ENCODE measurements at regions not wholly inside any gene's neighbourhood (a gene's known extent, or its start where the extent isn't known, plus 50 kb on each side); places are given as distances from the start of the nearest gene placed in this dataset.
A peak's percentile ranks its signal among the peaks of the same experiment; 100 is the strongest.
"Not testable (repeated sequence)": the region's sequence is repeated elsewhere in the genome, so short reads cannot be mapped to it uniquely, and the experiment has no call there.

- DNase-seq = no peak
These were observed 158.7 kb downstream of the PDCD6IP start for GRCh38 chr3:33957176-33957575.

DNA sequence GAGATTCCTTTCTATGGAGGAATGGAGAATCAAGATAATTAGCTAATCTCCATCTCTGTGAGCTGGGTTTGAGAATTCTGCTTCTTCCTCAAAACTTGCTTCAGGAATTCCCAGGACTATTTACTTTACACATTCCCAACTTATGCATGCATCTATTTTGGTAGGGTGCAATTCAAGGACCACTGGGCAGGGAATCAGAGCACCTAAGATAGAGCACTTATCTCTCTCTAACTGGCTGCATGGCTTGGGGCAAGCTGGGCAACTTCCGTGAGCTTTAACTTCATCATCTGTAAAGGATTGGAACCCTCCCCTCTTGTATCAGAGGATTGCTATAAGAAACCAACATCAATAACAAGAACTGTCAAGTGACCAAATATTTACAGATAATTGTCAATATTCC, 160.2 kb downstream of the PDCD6IP start:
- no peak for DNase-seq

GRCh38 chr3:33962396-33962795, 164.0 kb downstream of the PDCD6IP start:
- DNase-seq = no peak

- not testable (repeated sequence) for DNase-seq
These were observed 171.8 kb downstream of the PDCD6IP start for GRCh38 chr3:33970180-33970579.

GRCh38 chr3:33971055-33971454, 172.6 kb downstream of the PDCD6IP start:
- DNase-seq = no peak

DNA sequence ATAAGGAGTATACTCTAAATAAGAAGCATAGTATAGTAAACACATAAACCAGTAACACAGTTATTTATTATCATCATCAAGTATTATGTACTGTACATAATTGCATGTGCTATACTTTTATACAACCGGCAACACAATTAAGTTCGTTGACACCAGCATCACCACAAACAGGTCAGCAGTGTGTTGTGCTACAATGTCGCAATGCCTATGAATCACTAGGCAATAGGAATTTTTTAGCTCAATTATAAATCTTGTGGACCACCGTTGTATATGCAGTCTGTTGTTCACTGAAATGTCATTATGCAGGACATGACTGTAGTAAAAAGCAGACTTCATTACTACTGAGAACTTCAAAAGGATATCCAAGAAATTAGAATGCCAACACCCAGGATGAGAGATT, 177.0 kb downstream of the PDCD6IP start:
- no peak for DNase-seq

GRCh38 chr3:33977227-33977626, 178.8 kb downstream of the PDCD6IP start:
- DNase-seq = no peak

DNA sequence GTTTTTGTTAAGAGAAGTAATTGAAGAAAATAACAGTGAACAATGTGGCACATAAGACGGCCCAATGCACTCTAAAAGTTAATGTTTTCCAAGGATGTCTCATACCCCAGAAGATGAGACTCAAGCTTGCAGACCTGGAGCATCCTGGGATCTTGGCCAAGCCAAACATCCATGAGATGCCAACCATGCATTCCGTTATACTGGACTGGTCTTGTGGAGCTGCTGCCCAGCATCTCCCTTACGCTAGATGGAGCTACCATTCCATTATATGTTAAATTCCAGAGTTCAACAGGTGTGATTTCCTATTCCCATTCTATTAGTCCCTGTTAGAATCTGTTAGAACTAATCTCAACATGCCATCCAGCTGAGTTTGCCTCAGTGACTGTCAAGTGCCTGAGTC, 181.8 kb downstream of the PDCD6IP start:
- DNase-seq = peak; percentile 97

DNA sequence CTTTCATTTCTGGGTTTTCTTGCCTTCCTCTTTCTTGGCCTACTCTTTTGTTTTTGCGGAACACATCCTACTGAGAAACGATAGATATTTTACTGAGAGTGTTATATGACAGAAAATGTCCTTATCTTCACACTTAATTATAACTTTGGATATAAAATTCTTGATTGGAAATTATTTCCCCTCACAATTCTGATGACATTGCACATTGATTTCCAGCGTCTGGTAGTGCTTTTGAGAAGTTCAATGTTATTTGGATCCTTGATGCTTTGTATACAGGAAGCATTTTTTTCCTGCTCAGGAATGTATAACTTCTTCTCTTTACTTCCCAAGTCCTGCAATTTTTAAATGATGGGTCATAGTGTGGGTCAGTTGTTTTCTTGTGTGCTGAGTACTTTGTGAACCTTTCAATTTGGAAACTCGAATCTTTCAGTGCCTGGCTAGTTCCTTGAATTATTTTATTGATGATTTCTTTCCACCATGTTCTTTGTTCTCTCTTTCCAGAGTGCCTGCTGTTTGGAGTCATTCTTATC, 183.9 kb downstream of the PDCD6IP start:
- no peak for DNase-seq

- not testable (repeated sequence) for DNase-seq
These were observed 184.5 kb downstream of the PDCD6IP start for GRCh38 chr3:33982949-33983348.

DNA sequence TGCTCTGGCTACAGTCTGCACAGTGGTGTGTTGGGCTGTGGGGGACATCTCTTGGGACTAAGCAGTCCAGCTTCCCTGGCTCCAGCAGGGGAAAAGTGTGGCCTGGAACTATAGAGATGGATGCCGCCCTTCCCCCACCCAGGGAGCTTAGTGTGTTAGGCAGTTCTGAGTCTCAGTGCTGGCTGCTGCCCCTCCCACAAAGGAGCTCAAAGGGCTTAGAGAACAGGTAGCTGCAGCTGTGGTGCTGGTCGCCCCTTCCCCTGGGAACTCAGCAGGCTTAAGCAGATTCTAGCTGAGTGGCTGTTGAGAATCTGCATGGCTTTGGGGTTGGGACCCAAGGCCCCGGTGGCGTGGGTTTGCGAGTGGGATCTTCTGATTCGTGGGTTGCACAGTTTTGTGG, 190.8 kb downstream of the PDCD6IP start:
- no peak for DNase-seq

- no peak for DNase-seq
These were observed 193.2 kb downstream of the PDCD6IP start for GRCh38 chr3:33991673-33992072.

DNA sequence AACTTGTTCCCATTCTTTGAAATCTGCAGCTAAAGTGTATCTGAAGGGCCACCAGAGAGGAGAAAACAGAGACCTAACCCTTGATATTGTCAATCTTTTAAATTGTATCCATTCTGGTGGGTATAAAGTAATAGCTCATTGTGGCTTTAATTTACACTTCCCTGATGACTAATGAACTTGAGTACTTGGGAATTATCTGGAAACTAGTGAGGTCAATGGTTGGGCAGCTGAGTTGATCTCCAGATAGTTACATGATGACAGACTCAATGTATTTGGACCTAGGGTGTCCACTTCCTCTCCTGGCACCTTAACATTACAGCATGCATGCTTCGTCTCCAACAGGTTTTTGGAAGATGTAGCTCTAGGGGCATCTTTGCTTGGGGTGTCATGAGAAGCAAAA, 195.2 kb downstream of the PDCD6IP start:
- peak; percentile 24 for DNase-seq

DNA sequence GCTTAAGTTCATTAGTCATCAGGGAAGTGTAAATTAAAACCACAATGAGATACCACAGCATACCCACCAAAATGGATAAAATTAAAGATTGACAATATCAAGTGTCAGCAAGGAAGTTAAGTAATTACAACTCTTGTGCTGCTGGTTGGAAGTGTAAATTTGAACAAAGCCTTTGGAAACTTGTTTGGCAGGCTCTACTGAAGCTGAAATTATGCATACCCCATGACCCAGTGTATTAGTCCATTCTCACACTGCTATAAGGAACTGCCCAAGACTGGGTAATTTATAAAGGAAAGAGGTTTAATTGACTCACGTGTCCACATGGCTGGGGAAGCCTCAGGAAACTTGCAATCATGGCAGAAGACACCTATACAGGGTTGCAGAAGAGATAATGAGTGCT, 196.1 kb downstream of the PDCD6IP start:
- no peak for DNase-seq

GRCh38 chr3:34000301-34000700, 201.9 kb downstream of the PDCD6IP start:
- no peak for DNase-seq

DNA sequence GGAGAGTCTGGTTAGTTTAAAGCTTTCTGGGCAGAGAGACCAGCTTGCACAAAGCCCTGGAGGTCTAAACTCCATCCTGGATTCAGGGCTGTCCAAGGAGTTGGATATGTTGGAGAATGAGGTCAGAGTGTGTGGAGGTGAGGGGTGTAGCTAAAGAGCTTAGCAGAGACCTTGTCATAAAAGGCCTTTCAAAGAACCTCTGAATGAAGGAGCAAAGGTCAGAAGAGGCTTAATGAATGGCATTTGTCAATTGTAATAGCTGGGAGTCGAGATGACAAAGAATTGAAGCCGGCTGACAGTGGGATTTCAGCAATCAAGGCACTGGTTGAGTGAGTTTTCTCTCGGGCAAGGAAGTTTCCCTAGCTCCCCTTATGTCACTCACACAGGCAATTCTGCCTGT, 202.6 kb downstream of the PDCD6IP start:
- DNase-seq = no peak

DNA sequence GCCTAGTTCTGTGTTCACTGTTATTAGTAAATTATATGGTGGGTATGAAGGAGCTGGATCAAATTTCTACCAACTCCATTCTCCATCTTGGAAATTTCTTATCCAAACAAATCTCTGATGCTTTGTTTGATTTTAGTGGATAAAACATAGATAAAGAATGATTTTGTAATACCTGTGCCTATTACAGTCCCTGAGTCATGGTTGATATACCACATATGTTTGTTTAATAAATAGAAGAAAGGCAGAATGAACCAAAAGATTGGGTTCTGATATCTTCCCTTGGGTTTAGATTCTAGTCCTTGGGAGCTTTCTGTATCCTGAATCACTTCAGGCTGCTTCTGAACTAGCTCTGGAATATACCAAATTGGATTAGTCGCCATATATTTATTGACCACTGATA, 203.6 kb downstream of the PDCD6IP start:
- no peak for DNase-seq

- no peak for DNase-seq
These were observed 204.2 kb downstream of the PDCD6IP start for GRCh38 chr3:34002569-34003100.

DNA sequence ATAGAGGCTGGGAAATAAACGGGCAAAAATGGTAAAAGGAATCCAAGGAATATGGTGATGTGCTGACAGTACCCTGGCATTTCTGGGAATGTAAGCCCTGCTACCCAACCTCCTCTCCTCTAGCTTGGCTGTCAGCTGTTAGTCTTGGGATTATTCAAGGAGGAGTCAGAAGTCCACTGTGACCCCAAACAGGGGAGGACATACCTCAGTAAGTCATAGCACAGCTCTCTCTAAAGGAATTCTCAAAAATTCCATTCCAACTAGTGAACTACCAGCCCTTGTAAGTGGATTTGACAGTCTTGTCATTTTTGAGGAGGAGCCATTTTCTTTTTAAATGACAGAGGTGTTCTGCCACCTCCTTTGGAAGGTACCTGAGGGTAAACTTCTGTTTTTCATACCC, 207.5 kb downstream of the PDCD6IP start:
- DNase-seq = peak; percentile 31

DNA sequence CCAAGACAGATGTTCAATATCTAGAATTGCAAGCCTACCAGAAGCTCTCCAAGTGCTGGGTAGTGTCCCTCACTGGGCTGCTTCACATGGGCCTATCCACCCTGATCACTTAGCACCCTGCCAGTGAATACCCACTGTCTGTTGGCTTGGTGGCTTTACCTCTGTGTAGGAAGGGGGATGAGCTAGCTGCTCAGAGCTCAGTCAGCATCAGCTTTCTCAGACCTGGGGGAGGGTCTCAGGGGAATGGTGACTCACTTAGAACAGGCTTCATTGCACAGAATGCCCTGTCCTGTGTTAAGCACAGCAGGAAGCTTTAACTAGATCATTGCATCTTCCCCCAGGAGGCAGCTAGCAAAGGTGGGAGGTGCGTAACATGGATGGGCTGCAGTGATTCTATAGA, 209.8 kb downstream of the PDCD6IP start:
- peak; percentile 81 for DNase-seq

DNA sequence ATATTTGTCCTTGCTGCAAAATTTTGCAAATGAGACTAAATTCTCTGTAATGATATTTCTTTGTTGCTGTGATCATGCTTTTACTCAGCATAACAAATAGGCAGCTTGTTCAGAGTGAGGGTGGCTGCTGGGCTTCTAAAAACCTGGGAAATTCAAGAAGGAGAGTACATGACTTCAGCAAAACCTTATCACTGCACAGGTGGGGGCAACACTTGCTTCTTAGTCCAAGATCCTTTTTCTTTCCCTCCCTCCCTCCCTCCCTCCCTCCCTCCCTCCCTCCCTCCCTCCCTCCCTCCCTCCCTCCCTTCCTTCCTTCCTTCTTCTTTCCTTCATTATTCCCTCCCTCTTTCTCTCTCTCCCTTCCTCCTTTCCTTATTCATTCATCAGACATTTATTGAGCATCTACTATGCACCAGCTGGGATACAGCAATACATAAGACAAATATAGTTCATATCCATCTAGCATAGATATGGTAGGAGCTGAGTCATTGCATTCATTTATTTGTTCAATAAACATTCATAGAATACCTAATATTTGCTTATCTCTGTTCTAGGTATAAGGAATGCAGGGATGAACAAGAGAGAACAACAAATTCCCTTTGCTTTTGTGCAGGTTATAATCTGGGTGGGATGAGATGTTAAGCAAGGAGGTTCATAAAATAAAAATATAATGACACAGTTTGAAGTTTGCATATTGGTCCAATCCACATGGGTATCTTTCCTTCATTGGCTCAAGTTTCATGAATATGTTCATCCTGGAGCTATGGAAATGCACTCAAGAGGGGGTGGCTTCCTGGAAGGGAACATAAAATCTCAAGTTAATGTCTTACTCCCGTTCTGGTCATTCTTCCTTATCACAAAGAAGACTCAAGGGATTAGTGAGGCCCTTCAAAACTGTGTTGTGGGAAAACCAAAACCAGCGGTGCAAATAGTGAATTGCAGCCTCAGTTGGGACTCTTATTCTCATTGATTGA, 210.7 kb downstream of the PDCD6IP start:
- peak; percentile 38 for DNase-seq

GRCh38 chr3:34011171-34012101, 213.0 kb downstream of the PDCD6IP start:
- DNase-seq = peak; percentile 11

DNA sequence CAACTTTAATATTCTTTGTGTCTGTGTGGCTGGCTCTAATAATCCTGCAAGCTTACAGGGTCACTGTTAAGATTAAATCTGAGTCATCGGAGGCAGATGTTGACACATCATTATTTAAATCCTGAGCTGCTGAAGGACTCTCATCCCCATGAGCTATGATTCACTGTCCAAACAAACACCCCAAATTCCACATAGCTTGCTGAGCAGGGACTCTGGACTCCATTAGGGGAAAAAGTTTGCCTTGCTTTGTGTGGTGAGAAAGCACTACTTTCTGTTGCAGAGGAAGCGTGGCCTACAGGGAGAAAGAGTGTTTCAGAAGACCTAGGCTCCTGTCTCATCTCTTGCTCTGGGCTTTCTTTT, 213.7 kb downstream of the PDCD6IP start:
- peak; percentile 94 for DNase-seq

Data from kidney glomerular epithelial cell (primary cell).